ENCODE measurements at regions not wholly inside any gene's neighbourhood (a gene's known extent, or its start where the extent isn't known, plus 50 kb on each side); places are given as distances from the start of the nearest gene placed in this dataset.

DNA sequence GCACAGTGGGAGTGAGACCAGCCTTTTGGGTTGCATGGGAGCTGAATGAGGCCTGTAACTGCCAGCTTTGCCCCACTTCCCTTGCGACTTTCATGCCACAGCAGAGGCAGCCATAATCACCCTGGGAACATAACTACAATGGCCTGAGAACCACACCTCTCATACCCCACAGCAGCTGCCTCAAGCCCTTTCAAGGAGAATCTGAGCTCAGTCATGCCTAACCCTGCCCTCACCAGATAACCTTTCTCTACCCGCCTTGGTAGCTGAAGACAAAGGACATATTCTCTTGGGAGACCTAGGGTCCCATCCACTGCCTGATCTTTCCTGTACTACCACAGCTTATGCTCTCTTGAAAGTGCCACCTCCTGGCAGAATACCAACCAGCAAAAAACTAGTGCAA is 599.9 kb upstream of the IGFBP7 start:
- TF ChIP-seq, protein P1, sequence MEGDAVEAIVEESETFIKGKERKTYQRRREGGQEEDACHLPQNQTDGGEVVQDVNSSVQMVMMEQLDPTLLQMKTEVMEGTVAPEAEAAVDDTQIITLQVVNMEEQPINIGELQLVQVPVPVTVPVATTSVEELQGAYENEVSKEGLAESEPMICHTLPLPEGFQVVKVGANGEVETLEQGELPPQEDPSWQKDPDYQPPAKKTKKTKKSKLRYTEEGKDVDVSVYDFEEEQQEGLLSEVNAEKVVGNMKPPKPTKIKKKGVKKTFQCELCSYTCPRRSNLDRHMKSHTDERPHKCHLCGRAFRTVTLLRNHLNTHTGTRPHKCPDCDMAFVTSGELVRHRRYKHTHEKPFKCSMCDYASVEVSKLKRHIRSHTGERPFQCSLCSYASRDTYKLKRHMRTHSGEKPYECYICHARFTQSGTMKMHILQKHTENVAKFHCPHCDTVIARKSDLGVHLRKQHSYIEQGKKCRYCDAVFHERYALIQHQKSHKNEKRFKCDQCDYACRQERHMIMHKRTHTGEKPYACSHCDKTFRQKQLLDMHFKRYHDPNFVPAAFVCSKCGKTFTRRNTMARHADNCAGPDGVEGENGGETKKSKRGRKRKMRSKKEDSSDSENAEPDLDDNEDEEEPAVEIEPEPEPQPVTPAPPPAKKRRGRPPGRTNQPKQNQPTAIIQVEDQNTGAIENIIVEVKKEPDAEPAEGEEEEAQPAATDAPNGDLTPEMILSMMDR (IDR thresholded peaks at IDR 0.05; ENCODE audit: borderline replicate concordance, control extremely low read depth, extremely low read depth, insufficient read depth, missing control alignments), result no peak
- no peak for DNase-seq (ENCODE audit: low spot score)
- in situ Hi-C loops (cut with MboI; ENCODE audit: low sequenced_read_pairs, unreplicated experiment), result no loop called here

- DNase-seq (ENCODE audit: low spot score), result no peak
- TF ChIP-seq, protein P1 (IDR thresholded peaks at IDR 0.05; ENCODE audit: borderline replicate concordance, control extremely low read depth, extremely low read depth, insufficient read depth, missing control alignments), result no peak
- in situ Hi-C loops (cut with MboI; ENCODE audit: low sequenced_read_pairs, unreplicated experiment), result no loop called here
Observed at GRCh38 chr4:57691370-57691769, 581.2 kb upstream of the IGFBP7 start.

DNA sequence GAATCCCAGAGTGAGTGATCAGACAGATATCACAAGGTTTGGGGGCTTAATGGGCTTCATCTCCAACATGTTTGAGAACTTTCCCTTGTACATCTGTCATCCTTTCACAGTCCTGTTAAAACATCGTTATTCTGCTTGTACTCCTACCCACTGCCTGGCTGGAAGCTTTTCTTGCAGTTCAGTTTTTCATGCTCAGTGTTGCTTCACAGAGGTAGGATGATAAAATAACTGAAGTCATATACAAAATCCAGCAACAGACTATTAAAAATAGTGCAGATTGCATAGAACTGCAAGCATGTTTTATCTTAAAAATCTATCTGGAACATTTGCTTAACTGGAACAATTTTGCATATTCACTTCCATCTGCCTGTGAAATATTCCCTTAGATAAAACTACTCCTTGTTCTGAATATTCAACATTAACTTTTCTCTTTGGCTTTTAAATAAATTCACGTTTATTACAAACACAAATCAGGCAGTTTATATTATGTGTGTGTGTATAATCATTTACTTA is 579.6 kb upstream of the IGFBP7 start:
- DNase-seq (ENCODE audit: low spot score), result no peak
- TF ChIP-seq, protein P1 (IDR thresholded peaks at IDR 0.05; ENCODE audit: borderline replicate concordance, control extremely low read depth, extremely low read depth, insufficient read depth, missing control alignments), result no peak
- in situ Hi-C loops (cut with MboI; ENCODE audit: low sequenced_read_pairs, unreplicated experiment), result no loop called here

- DNase-seq (ENCODE audit: low spot score), result no peak
- in situ Hi-C loops (cut with MboI; ENCODE audit: low sequenced_read_pairs, unreplicated experiment), result no loop called here
- TF ChIP-seq, protein P1 (IDR thresholded peaks at IDR 0.05; ENCODE audit: borderline replicate concordance, control extremely low read depth, extremely low read depth, insufficient read depth, missing control alignments), result no peak
Observed at GRCh38 chr4:57682275-57682674, 572.1 kb upstream of the IGFBP7 start.

GRCh38 chr4:57679969-57680368 is 569.8 kb upstream of the IGFBP7 start:
- TF ChIP-seq, protein P1 (IDR thresholded peaks at IDR 0.05; ENCODE audit: borderline replicate concordance, control extremely low read depth, extremely low read depth, insufficient read depth, missing control alignments), result no peak
- no peak for DNase-seq (ENCODE audit: low spot score)
- in situ Hi-C loops (cut with MboI; ENCODE audit: low sequenced_read_pairs, unreplicated experiment), result no loop called here

DNA sequence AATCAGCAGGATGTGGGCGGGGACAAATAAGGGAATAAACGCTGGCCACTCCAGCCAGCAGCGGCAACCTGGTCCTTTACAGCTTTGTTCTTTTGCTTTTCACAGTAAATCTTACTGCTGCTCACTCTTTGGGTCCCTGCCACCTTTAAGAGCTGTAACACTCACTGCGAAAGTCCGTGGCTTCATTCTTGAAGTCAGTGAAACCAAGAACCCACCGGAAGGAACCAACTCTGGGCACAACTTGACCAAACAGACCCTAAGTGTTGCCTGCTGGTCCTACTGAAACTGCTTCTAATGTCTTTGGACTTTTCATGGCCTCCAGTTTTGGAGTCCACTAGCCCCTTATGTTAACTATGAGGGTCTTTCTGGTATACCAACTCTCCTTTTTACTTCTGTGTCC is 566.2 kb upstream of the IGFBP7 start:
- DNase-seq (ENCODE audit: low spot score), result no peak
- TF ChIP-seq, protein P1 (IDR thresholded peaks at IDR 0.05; ENCODE audit: borderline replicate concordance, control extremely low read depth, extremely low read depth, insufficient read depth, missing control alignments), result no peak
- in situ Hi-C loops (cut with MboI; ENCODE audit: low sequenced_read_pairs, unreplicated experiment), result no loop called here
